Body of pancreas (tissue), 4 donors: ENCODE measurements at regions not wholly inside any gene's neighbourhood (a gene's known extent, or its start where the extent isn't known, plus 50 kb on each side); places are given as distances from the start of the nearest gene placed in this dataset.

Experiments used
- ATAC-seq: fragments of 150-250 bp; one replicate; pipeline ENCODE4 v1.9.1; 2016
- DNase-seq, 4 donors: peaks; one replicate each; pipeline ENCODE4 v3.0.0-alpha.2; 2019
- H3K27ac ChIP-seq, 4 donors: fragments of 200-600 bp; sonication (generic); 1 replicate in 3 of 4; 2 replicates in 1 of 4; pipeline versions ENCODE4 v1.5.1 to v1.6.1; 2016 to 2019; ENCODE audit warnings: mild to moderate bottlenecking in 1 of 4, mixed read lengths in 1 of 4, moderate library complexity in 1 of 4
- H3K27me3 ChIP-seq, 2 donors: fragments of 200-600 bp; sonication (generic); one replicate each; pipeline ENCODE4 v1.6.0; 2016; ENCODE audit warnings: mild to moderate bottlenecking in 1 of 2
- H3K36me3 ChIP-seq, 2 donors: fragments of 200-600 bp; sonication (generic); replicated peaks in 1 of 2; 2 replicates each; pipeline ENCODE4 v1.5.1; 2016; ENCODE audit warnings: low read depth in 2 of 2; ENCODE audit not compliant: insufficient read depth in 1 of 2
- H3K4me1 ChIP-seq: fragments of 200-600 bp; sonication (generic); one replicate; pipeline ENCODE4 v1.6.0; 2016
- H3K4me3 ChIP-seq, 2 donors: fragments of 200-600 bp; sonication (generic); 1 replicate in 1 of 2; 2 replicates in 1 of 2; pipeline ENCODE4 v1.5.1; 2016 to 2019
- H3K9me3 ChIP-seq, 3 donors: fragments of 200-600 bp; sonication (generic); 1 replicate in 2 of 3; 2 replicates in 1 of 3; pipeline ENCODE4 v1.5.1; 2016
- POLR2A ChIP-seq, 3 donors: fragments of 450-650 bp; IDR thresholded peaks; one replicate each; pipeline ENCODE4 v1.6.1; 2016; ENCODE audit warnings: antibody characterized with exemption in 3 of 3, mild to moderate bottlenecking in 2 of 3
- WGBS, 2 donors: methylation state at CpG; one replicate each; pipeline ENCODE4 v1.1.5; 2017; 5-methylcytosine and 5-hydroxymethylcytosine counted together
- intact Hi-C: fragments of 100-400 bp; cut with DNase I; formaldehyde crosslinking; loops from one replicate; pipeline ENCODE4 v1.15.1; 2023
- TF ChIP-seq, protein P1 (sequence below), 7 experiments: fragments of 450-650 bp in 4 of 7; fragments of 200-600 bp in 3 of 7; sonication (generic) in 3 of 7; IDR thresholded peaks; one replicate each; pipeline ENCODE4 v1.5.1; 2016 to 2019; ENCODE audit warnings: antibody characterized with exemption in 7 of 7

DNA sequence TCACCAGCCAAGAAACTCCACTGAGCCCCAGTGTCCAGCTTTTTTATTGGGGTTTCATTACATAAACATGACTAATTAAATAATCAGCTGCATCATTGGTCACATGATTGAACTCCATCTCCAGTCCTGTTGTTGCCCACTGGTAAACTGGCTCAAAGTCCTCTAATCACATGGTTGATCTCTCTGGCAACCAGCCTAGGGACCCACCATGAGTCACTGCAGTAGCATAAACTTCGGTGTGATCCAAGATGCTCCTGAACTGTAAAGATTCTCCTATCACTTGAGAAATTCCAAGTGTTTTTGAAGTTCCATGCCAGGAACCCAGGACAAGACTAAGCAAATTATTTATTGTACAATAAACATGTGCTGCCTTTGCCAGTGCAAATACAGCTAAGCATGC lies 130.4 kb upstream of the AUTS2 start:
- no peaks in the 10 kb centered on the region for H3K36me3 ChIP-seq
- TF ChIP-seq, protein P1, sequence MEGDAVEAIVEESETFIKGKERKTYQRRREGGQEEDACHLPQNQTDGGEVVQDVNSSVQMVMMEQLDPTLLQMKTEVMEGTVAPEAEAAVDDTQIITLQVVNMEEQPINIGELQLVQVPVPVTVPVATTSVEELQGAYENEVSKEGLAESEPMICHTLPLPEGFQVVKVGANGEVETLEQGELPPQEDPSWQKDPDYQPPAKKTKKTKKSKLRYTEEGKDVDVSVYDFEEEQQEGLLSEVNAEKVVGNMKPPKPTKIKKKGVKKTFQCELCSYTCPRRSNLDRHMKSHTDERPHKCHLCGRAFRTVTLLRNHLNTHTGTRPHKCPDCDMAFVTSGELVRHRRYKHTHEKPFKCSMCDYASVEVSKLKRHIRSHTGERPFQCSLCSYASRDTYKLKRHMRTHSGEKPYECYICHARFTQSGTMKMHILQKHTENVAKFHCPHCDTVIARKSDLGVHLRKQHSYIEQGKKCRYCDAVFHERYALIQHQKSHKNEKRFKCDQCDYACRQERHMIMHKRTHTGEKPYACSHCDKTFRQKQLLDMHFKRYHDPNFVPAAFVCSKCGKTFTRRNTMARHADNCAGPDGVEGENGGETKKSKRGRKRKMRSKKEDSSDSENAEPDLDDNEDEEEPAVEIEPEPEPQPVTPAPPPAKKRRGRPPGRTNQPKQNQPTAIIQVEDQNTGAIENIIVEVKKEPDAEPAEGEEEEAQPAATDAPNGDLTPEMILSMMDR (IDR thresholded peaks at IDR 0.05) = no peak
- no peak for TF ChIP-seq POLR2A (IDR thresholded peaks at IDR 0.05)
- DNase-seq (no peak), ATAC-seq (no peak)
- H3K4me1 ChIP-seq = no peaks in the 10 kb centered on the region
- H3K9me3 ChIP-seq = peaks cover 0 to 5% (median 0%) of the 10 kb centered on the region in 3 donors
- intact Hi-C loops = no loop called here
- H3K4me3 ChIP-seq = no peak overlapping the region
- 76 to 100% methylated on average over 1 of the region's 1 CpG for WGBS, 2 donors
- H3K27ac ChIP-seq = no peak overlapping the region
- H3K27me3 ChIP-seq = no peaks in the 10 kb centered on the region

DNA sequence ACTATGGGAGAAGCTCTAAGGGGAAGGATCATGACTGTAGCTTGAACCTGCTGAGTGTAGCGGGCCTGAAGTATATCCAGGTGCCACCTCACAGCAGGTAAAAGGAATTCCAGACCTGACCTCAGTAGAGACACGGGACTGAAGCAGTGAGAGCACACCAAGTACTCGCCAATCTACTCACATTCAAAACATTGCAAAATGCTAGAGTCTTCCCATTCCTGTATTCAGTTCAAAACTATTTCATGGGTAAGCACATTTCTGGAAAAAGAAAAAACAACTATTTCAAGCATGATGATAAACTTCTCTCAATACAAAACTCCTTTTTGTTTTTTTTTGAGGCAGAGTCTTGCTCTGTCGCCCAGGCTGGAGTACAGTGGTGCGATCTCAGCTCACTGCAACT lies 121.9 kb upstream of the AUTS2 start:
- no peak overlapping the region for H3K4me3 ChIP-seq
- no peak for DNase-seq
- H3K27ac ChIP-seq = no peak overlapping the region
- intact Hi-C loops = no loop called here
- no peaks in the 10 kb centered on the region for H3K27me3 ChIP-seq
- ATAC-seq = no peak
- 72 to 77% methylated on average over 5 of the region's 5 CpGs for whole genome bisulfite sequencing, 2 donors
- no peak for TF ChIP-seq POLR2A (IDR thresholded peaks at IDR 0.05)
- TF ChIP-seq, protein P1 (IDR thresholded peaks at IDR 0.05) = no peak
- H3K36me3 ChIP-seq = no peaks in the 10 kb centered on the region
- H3K4me1 ChIP-seq = no peaks in the 10 kb centered on the region
- no peaks in the 10 kb centered on the region for H3K9me3 ChIP-seq

DNA sequence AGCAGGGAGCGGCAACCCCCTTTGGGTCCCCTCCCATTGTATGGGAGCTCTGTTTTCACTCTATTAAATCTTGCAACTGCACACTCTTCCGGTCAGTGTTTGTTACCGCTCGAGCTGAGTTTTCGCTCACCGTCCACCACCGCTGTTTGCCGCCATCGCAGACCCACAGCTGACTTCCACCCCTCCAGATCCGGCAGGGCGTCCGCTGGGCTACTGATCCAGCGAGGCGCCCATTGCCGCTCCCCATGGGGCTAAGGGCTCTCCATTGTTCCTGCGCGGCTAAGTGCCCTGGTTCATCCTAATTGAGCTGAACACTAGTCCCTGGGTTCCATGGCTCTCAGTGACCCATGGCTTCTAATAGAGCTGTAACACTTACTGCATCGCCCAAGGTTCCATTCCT lies 115.6 kb upstream of the AUTS2 start:
- intact Hi-C loops = no loop called here
- DNase-seq (no peak), ATAC-seq (no peak)
- Histone ChIP-seq H3K27me3 (no peaks in the 10 kb centered on the region), H3K36me3 (no peaks in the 10 kb centered on the region), H3K9me3 (no peaks in the 10 kb centered on the region), H3K4me1 (no peaks in the 10 kb centered on the region), H3K27ac (no peak overlapping the region), H3K4me3 (no peak overlapping the region)
- WGBS, 2 donors = 83 to 95% methylated on average over 15 of the region's 18 CpGs
- TF ChIP-seq, protein P1 (IDR thresholded peaks at IDR 0.05) = no peak
- no peak for TF ChIP-seq POLR2A (IDR thresholded peaks at IDR 0.05)

DNA sequence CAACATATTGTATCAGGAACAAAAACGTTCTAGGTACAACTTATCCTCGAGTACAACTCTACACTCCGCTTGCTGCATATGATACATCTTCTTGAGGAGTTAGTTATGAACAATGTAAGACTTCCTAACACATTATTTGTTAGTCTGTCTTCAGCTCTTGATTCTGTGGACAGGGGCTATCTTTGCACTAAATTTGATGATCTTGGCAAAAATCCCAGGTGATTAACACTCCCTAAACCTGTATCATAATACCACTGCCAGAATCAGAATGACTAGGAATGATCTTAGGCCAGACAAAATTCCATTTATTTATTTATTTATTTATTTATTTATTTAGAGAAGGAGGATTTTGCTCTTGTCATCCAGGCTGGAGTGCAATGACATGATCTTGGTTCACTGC lies 108.7 kb upstream of the AUTS2 start:
- no peak for ATAC-seq

DNA sequence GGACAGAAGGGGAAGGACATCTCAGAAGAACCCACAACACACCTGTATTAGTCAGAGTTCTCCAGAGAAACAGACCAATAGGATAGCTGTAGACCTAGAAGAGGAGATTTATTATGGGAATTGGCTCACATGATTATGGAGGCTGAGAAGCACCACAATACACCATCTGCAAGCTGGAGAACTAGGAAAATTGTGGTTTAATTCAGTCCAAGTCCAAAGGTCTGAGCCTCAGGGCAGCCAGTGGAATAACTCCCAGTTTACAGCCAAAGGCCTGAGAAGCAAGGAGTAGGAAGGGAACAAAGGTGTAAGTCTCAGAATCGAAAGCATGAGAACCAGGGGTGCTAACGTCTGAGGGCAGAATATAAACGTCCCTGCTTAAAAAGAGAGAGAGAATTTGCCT lies 99.6 kb upstream of the AUTS2 start:
- H3K4me1 ChIP-seq = no peaks in the 10 kb centered on the region
- H3K4me3 ChIP-seq = no peak overlapping the region
- no peaks in the 10 kb centered on the region for H3K9me3 ChIP-seq
- ATAC-seq (no peak), DNase-seq (no peak)
- no peak overlapping the region for H3K27ac ChIP-seq
- H3K36me3 ChIP-seq = no peaks in the 10 kb centered on the region
- 61 to 66% methylated on average over 3 of the region's 3 CpGs for WGBS, 2 donors
- intact Hi-C loops = no loop called here
- no peaks in the 10 kb centered on the region for H3K27me3 ChIP-seq
- TF ChIP-seq POLR2A (IDR thresholded peaks at IDR 0.05) = no peak
- TF ChIP-seq, protein P1 (IDR thresholded peaks at IDR 0.05) = no peak

More for the DNA sequence above, 108.7 kb upstream of the AUTS2 start:
- Histone ChIP-seq H3K27ac (no peak overlapping the region), H3K36me3 (no peaks in the 10 kb centered on the region), H3K4me1 (no peaks in the 10 kb centered on the region), H3K4me3 (no peak overlapping the region), H3K27me3 (no peaks in the 10 kb centered on the region), H3K9me3 (no peaks in the 10 kb centered on the region)
- intact Hi-C loops = no loop called here
- TF ChIP-seq, protein P1 (IDR thresholded peaks at IDR 0.05) = no peak
- no peak for TF ChIP-seq POLR2A (IDR thresholded peaks at IDR 0.05)
- DNase-seq = no peak
- WGBS, 2 donors = 84 to 90% methylated on average over 3 of the region's 3 CpGs
